ENCODE measurements at regions not wholly inside any gene's neighbourhood (a gene's known extent, or its start where the extent isn't known, plus 50 kb on each side); places are given as distances from the start of the nearest gene placed in this dataset.

DNA sequence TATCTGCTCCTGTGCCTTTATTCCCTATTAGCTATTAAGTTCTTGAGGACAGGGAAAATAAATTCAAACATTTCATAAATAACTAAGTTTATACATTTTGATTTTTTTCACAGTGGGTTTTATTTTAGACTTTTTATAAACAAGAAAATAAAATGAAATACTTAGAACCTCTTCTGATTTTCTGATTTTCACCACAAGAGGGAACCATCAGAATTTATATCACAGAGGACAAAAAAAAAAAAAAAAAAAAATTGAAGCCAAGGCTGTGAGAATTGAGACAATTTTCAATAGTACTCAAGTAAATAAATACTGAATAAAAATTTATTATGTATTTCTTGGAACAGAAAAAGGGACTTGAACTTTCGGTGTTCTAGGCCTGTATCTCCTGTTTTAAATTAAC lies 288.1 kb downstream of the SH3BGRL start:
- TF ChIP-seq, protein P1, sequence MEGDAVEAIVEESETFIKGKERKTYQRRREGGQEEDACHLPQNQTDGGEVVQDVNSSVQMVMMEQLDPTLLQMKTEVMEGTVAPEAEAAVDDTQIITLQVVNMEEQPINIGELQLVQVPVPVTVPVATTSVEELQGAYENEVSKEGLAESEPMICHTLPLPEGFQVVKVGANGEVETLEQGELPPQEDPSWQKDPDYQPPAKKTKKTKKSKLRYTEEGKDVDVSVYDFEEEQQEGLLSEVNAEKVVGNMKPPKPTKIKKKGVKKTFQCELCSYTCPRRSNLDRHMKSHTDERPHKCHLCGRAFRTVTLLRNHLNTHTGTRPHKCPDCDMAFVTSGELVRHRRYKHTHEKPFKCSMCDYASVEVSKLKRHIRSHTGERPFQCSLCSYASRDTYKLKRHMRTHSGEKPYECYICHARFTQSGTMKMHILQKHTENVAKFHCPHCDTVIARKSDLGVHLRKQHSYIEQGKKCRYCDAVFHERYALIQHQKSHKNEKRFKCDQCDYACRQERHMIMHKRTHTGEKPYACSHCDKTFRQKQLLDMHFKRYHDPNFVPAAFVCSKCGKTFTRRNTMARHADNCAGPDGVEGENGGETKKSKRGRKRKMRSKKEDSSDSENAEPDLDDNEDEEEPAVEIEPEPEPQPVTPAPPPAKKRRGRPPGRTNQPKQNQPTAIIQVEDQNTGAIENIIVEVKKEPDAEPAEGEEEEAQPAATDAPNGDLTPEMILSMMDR (IDR thresholded peaks at IDR 0.05; ENCODE audit: unreplicated experiment): peak; percentile 66
- Mint-ChIP-seq H3K4me1 (no peaks in the 10 kb centered on the region), H3K27ac (no peak overlapping the region), H3K36me3 (no peaks in the 10 kb centered on the region), H3K27me3 (ENCODE audit: low read depth) (no peaks in the 10 kb centered on the region), H3K9me3 (peaks cover 61% of the 10 kb centered on the region), H3K4me3 (no peak overlapping the region)
- no peak for DNase-seq (ENCODE audit: low spot score in 2 of 2, unreplicated experiment in 2 of 2)

DNA sequence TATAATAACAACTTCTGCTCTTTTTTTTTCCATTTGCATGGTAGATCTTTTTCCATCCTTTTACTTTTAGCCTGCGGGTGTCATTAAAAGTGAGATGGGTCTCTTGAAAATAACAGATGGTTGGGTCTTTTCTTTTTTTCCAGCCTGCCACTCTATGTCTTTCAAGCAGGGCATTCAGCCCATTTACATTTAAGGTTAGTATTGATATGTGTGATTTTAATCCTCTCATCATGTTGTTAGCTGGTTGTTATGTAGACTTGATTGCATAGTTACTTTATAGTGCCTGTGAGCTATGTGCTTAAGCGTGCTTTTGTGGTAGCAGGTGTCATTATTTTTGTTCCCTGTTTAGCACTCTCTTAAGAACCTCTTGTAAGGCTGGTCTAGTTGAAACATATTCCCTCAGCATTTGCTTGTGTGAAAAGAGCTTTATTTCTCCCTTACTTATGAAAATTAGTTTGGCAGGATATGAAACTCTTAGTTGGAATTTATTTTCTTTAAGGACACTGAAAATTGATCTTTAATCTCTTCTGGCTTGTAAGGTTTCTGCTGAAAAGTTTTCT lies 326.1 kb downstream of the SH3BGRL start:
- no peak for DNase-seq (ENCODE audit: low spot score in 2 of 2, unreplicated experiment in 2 of 2)
- peaks cover 91% of the 10 kb centered on the region for H3K9me3 Mint-ChIP-seq
- peaks cover 2% of the 10 kb centered on the region for H3K36me3 Mint-ChIP-seq
- TF ChIP-seq, protein P1 (IDR thresholded peaks at IDR 0.05; ENCODE audit: unreplicated experiment): no peak
- no peaks in the 10 kb centered on the region for H3K4me1 Mint-ChIP-seq
- no peak overlapping the region for H3K27ac Mint-ChIP-seq
- H3K4me3 Mint-ChIP-seq: no peak overlapping the region
- no peaks in the 10 kb centered on the region for H3K27me3 Mint-ChIP-seq (ENCODE audit: low read depth)

DNA sequence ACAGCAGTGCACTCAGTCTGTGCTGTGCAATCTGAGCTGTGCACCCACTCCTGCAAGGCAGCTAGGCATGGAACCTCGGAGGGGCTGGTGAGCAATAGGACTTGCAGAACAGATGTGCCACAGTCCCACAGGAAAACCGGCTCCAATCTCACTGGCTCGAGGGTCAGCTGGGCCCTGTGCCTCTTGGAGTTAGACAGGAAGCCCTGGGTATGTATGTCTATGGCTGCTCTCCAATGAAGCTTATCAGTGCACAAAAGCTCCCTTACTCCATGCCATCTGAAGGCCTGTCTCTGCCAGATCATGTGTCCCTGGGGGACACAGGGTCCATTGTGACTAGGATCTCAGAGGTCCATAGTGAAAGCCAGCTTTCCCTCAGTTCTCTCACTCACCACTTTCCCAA lies 335.8 kb downstream of the SH3BGRL start:
- Mint-ChIP-seq H3K27me3 (ENCODE audit: low read depth) (no peaks in the 10 kb centered on the region), H3K4me3 (no peak overlapping the region), H3K9me3 (peaks cover 66% of the 10 kb centered on the region)

DNA sequence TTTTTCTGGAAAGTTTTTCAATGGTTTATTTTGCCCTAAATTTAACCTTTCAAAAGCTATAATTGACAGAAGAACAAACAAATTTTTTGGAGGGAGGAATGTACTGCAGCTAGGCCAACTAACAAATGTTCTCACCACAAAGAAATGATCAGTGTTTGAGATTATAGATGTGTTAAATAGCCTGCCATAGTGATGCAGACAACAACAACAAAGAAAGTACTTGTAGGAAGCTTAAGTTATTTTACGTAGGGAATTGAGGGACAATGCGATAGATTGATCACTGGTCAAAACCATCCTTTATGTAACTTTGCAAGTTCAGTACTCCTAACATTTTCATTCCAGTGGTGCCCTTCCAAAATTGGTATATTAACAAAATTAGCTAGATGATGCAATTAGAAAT lies 340.4 kb downstream of the SH3BGRL start:
- Mint-ChIP-seq H3K36me3 (peaks cover 3% of the 10 kb centered on the region), H3K27me3 (ENCODE audit: low read depth) (no peaks in the 10 kb centered on the region), H3K27ac (no peak overlapping the region), H3K4me3 (no peak overlapping the region), H3K9me3 (peaks cover 61% of the 10 kb centered on the region), H3K4me1 (no peaks in the 10 kb centered on the region)
- DNase-seq (ENCODE audit: low spot score in 2 of 2, unreplicated experiment in 2 of 2): no peak
- TF ChIP-seq, protein P1 (IDR thresholded peaks at IDR 0.05; ENCODE audit: unreplicated experiment): no peak

More for the DNA sequence above, 335.8 kb downstream of the SH3BGRL start:
- Mint-ChIP-seq H3K27ac (no peak overlapping the region), H3K4me1 (no peaks in the 10 kb centered on the region), H3K36me3 (no peaks in the 10 kb centered on the region)
- TF ChIP-seq, protein P1 (IDR thresholded peaks at IDR 0.05; ENCODE audit: unreplicated experiment): no peak
- no peak for DNase-seq (ENCODE audit: low spot score in 2 of 2, unreplicated experiment in 2 of 2)

DNA sequence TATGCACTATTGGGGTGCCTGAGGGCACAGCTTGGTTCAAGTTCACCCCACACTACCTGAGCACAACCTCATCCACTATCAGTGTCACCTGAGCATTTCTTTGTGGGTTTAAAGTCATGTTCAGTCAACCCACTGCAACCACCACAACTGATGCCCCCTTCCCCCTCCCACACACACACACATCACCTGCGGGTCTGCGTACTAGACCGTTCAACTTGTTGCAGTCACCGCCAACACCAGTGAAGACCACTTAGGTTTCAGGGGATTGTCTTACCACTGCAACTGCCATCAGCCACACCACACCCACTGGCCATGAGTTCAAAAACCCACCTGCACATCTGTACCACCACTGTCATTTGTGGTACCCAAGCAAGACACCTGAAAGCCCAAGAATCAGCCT lies 355.0 kb downstream of the SH3BGRL start:
- Mint-ChIP-seq H3K4me3 (no peak overlapping the region), H3K9me3 (peaks cover 60% of the 10 kb centered on the region), H3K27ac (no peak overlapping the region), H3K4me1 (no peaks in the 10 kb centered on the region), H3K36me3 (no peaks in the 10 kb centered on the region), H3K27me3 (ENCODE audit: low read depth) (no peaks in the 10 kb centered on the region)
- no peak for DNase-seq (ENCODE audit: low spot score in 2 of 2, unreplicated experiment in 2 of 2)
- TF ChIP-seq, protein P1 (IDR thresholded peaks at IDR 0.05; ENCODE audit: unreplicated experiment): no peak

GRCh38 chrX:81564851-81565250 lies 362.9 kb downstream of the SH3BGRL start:
- no peak overlapping the region for H3K4me3 Mint-ChIP-seq
- DNase-seq (ENCODE audit: low spot score in 2 of 2, unreplicated experiment in 2 of 2): no peak
- H3K9me3 Mint-ChIP-seq: peaks cover 64% of the 10 kb centered on the region
- no peaks in the 10 kb centered on the region for H3K4me1 Mint-ChIP-seq
- H3K27me3 Mint-ChIP-seq (ENCODE audit: low read depth): no peaks in the 10 kb centered on the region
- H3K27ac Mint-ChIP-seq: no peak overlapping the region
- H3K36me3 Mint-ChIP-seq: no peaks in the 10 kb centered on the region
- TF ChIP-seq, protein P1 (IDR thresholded peaks at IDR 0.05; ENCODE audit: unreplicated experiment): no peak
